GM19035 (cell line): ENCODE measurements at regions not wholly inside any gene's neighbourhood (a gene's known extent, or its start where the extent isn't known, plus 50 kb on each side); places are given as distances from the start of the nearest gene placed in this dataset.

ENCODE experiments used
- ATAC-seq: cut with Tn5 transposase; IDR thresholded peaks from one replicate; pipeline ENCODE4 v1.9.1; 2021; ENCODE audit not compliant: unreplicated experiment

- peak; percentile 22 for ATAC-seq
These were observed 149.4 kb downstream of the SNX19 start for GRCh38 chr11:130766650-130767565.

DNA sequence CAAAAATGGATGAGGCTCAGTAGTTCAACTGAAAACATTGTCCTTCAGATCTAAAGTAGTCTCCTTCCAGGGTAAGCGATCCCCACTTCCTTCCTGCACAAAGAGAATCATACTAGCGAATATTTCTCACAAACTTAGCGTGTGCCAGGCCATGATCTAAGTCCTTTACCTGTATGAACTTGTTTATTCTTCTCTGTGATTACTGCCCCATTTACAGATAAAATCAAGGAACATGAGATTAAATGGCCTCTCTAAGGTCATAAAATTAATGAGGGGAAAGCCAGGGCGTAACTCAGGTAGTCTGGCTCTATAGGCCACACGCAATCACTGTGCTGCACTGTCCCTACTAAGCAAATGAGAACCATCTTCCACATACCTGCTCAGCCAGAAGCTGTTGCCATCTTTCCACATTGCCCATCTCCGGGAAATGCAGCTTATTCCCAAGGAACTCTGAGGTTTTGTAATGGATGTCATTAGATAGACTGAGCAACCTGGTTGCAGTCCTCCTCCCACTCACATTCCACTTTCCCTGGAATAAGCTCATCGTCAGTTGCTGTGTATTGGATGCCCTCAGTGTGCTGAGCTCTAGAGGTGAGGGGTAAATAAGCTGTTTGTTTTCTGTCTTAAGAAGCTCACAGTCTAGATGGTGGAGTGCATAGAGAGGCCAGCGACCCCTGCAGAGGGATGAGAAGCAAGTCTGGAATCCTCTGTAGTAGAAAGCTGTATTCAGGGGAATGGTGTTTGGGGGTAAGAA is 146.3 kb downstream of the SNX19 start:
- ATAC-seq = no peak

DNA sequence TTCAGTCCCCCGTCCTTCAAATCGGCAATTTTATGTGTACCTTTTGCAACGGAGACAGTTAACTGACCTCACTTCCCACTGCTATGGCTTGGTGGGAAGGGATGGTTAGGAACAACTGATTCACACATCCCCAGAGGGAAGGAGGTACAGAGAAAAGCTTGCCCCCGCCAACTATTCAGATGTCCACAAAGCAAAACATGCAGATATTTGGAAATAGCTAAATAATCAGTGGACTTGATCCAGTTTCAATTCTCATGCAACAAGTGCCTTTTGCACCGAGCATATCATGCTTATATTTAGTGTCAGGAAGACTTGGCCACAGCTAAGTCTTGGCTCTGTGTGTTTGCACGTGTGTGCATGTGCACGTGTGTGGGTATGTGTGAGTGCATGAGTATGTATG is 144.6 kb downstream of the SNX19 start:
- ATAC-seq = no peak

DNA sequence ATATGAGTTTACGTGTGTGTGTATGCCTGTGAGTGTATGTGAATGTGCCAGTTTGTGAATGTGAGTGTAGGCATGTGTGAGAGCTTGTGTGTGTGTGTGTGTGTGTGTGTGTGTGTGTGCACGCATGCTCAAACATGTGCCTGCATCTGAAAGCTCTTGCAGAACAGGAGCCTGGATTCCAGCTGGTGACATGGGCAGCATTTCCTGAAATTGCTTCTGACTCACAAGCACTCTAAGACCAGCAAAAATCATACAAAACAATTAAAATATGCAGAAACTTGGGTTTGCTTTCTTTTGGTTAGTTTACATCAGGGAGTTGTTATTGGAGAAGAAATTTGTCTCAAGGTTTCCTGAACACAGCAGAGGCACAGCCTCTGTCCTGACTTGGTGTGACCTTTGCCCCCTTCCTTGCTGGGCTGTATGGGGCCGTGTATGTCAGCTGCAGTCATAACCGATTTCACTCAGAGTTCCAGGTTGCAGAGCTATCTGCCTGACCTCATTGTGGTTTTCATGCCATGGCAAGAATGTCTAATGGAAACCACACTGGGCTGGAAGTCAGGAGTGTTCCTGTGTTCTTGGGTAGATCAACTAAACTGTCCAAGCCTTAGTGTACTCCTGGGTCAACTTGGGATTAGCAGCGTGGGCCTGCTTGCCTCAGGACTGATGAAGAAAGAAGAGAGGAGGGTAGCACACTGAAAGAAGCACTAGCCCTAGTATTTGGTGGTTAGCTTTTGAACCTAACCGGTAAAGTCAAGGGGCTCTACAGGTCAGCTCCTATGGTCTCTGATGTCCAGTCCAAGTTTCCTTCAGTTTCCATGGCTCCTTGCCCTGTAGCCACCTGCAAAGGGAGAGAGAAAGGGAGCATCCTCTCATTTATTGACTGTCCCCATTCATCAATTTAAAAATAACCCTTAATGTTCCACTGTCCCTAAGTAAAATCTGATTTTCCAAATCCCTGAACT is 143.7 kb downstream of the SNX19 start:
- ATAC-seq = no peak

DNA sequence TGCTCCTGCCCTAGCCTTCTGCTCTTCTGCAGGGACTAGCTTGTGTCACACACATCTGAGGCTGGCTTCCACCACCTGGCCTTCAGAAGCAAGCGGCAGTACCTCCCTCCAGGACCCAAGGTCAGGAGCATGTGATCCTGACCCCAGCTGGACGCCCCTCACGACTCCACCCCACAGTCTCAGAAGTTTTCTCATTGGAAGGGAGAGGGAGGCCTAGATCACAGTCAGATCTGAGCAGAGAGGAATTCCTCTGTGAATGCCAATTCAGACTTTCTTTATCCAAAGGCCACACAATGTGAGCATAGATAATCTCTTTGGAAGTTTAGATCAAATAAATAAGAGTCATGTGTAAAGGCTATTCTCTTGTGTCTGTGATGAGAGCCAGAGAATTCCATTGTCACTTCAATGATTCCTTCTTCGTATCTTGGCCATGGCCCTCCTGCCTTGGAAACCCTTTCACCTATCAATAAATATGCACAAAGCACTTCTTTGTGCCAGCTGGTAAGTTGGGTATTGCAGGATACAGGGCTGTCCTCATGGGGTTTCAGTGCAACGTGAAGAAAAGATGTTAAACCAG is 142.9 kb downstream of the SNX19 start:
- ATAC-seq = no peak

GRCh38 chr11:130774703-130775102 is 141.6 kb downstream of the SNX19 start:
- ATAC-seq = no peak

DNA sequence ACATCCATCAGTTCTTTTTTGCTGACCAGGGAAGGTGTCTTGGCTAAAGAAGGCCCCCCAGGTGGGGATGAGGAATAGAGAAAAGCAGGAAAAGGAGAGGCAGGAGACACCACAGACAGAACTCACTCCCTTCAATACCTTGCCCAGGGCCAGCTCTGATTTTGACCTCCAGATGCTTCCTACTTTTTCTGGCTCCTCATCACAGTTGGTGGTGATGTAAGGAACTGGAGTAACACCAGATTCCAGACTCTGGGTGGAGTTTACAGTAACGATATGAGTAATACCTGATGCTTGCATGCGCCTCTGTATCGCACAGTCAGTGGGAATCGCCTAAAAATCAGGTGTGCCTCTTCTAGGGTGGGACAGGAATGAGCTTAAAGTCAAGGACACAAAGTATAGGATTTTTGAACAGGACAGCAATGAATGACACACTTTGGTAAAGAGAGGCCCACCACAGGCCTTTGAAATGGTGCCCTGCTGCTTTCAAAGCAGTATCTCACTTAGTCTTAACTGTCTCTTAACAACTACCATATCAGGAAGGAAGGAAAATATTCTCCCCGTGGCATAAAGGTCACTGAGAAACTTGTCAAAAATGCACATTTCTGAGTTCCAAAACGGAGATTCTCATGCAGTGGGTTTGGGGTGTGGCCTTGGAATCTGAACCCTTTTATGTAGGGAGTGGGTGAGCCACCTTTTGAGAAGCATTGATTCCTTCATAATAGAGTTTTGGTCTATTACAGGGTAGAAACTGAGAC is 140.8 kb downstream of the SNX19 start:
- no peak for ATAC-seq

DNA sequence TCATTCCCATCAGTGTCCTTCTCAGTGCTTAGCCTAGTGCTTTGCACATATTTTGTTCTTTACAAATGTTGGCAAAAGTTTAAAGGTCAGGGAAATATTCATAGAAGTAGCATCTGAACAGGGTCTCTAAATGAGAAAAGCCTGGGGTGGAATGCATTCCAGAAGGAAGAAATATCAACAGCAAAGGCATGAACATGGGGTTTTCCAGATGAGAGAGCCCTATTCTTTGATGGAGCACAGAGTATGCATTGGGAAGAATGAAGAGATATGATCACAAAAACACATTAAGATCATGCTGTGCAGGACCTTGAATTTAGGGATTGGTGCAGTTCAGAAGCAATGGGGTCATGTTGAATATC is 140.2 kb downstream of the SNX19 start:
- ATAC-seq = no peak

DNA sequence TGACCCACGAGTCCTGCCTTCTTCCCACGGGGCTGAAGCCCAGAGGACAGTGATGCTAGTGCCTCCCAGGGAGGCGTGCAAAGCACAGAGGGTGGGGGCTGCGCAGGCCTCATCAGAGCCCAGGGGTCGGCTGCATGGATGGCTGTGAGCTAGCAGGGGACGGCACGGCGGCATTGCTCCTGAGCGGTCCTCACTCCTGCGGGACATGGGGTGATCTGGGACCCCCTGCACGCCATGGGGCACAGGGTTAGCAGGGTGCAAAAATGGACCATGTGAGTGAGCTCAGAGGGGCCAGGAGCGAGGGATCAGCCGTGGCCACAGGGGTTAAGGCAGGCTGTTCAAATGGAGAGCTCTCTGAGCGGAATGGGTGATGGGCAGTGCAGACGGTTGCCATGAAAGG is 138.3 kb downstream of the SNX19 start:
- ATAC-seq = no peak

GRCh38 chr11:130778705-130779104 is 137.6 kb downstream of the SNX19 start:
- ATAC-seq = no peak

DNA sequence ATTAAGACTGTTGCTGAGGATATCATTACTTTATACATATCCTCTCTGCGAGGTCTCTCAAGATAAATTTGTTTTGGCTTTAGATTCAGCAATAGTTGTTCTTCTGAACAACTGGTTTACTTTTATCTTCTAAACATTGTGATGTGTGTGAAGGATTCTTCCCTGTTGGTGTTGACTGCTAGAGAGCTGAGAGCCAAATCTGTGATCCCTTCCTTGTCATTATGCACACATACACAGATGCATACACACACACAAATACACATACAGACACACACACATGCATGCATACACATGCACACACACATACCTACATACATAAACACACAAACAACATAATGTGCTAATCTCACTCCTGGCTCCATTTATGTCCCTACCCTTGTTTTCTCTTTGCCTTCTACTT is 137.0 kb downstream of the SNX19 start:
- ATAC-seq = no peak

DNA sequence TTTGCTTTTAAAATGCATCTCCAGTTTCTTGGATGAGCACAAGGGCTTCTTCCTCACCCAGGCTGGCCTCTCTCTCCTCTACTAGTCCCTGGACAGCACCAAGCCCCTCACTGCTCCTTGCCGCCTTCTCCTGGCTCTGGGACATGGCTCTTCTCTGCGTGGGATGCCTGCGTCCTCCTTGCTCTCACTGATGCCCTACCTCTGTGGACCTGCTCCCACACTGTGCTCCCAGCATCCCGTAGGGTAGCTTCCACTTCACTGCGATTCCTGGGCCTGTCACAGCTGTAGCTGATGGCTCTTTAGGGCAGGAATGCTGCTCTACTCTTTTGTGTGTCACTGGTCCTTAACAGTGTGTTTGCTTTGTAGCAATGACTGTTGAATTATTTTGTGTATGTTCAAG is 136.3 kb downstream of the SNX19 start:
- ATAC-seq = no peak

- ATAC-seq = no peak
These were observed 135.8 kb downstream of the SNX19 start for GRCh38 chr11:130780437-130780836.

GRCh38 chr11:130781931-130782330 is 134.3 kb downstream of the SNX19 start:
- ATAC-seq = no peak

DNA sequence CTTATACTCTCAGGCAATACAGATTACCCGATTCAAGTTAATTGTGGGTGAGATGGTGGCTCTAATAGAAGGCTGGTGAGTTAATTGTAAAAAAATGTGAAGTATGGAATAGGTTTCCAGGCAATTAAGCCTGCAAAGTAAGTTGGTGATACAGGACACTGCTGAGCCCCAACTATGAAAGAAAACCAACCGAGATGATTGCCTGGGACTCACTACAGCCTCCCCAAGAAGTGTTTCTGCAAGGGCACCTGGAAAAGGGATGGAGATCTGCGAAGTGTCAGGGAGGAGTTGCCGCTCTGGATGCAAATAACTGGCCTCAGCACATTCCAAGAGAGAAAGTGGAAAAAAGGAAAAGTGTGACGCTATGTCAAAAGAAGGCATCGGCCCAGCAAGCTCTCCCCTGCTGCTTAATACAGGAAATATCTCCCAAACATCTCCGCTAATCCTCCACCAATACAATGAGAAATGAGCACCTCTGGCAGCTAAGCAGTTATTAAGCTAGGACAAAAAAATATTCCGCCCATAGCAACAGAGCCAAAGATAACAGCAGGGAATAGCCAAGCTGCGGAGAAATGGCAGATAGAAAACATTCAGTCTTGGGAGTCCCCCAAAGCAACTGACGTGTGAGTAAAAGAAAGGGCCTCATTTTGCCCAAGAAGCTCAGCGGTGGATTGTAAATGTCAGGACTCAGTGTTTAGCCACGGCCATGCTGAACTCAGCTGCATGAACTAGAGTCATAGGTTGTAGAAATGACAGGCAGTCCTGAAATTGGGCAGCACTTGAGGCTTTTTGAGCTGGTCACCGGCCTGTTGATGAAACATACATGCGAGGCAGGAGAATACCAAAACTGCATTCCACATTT is 133.7 kb downstream of the SNX19 start:
- no peak for ATAC-seq

- no peak for ATAC-seq
These were observed 133.0 kb downstream of the SNX19 start for GRCh38 chr11:130783323-130783722.

DNA sequence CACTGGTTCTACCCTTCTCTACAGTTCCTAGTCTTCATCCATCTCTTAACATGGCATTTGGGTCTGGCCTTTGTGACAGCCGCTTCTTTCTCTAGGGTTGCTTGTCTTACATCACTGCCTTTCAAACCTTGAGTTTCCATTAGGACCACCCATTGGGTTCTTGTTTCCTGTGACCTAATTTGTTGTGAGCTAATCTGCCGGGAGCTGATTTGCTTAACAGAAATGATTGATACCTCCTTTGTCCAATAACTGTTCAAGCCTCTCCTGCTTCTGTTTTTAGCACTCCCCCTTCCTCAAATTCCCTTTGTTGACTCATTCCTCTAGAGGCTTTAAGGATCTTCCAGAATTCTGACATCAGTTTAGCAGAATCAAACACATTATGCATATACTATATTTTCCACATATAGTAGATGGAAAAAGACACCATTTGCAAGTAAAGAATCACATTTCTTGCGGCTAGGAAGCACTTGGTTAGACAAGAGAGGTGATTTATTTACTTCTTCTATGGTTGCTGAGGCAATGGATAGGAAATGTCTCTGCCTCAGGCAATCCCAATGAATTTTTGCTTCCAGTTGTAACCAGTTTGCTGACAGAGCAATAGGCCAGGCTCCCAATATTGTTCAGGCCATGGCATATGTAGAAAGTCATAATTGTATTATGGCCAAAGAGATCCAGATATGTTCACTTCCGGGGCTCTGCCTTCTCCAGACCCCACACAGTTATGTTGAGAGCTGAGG is 130.7 kb downstream of the SNX19 start:
- ATAC-seq = no peak

GRCh38 chr11:130786586-130786985 is 129.7 kb downstream of the SNX19 start:
- ATAC-seq = no peak
